Neural progenitor cell (in vitro differentiated cells): ENCODE measurements at regions not wholly inside any gene's neighbourhood (a gene's known extent, or its start where the extent isn't known, plus 50 kb on each side); places are given as distances from the start of the nearest gene placed in this dataset.

Source experiments
- EZH2 ChIP-seq: fragments of 200-600 bp; sonication (generic); IDR thresholded peaks from 2 replicates; pipeline ENCODE4 v1.6.1; 2017; ENCODE audit warnings: antibody characterized with exemption, mild to moderate bottlenecking, moderate library complexity
- EZH2phosphoT487 ChIP-seq: fragments of 200-600 bp; sonication (generic); IDR thresholded peaks from 2 replicates; pipeline ENCODE4 v1.6.1; 2017; ENCODE audit warnings: antibody characterized with exemption
- TF ChIP-seq, protein P1 (sequence below): fragments of 200-600 bp; sonication (generic); IDR thresholded peaks from 2 replicates; pipeline ENCODE4 v1.5.1; 2017; ENCODE audit warnings: antibody characterized with exemption, mild to moderate bottlenecking

DNA sequence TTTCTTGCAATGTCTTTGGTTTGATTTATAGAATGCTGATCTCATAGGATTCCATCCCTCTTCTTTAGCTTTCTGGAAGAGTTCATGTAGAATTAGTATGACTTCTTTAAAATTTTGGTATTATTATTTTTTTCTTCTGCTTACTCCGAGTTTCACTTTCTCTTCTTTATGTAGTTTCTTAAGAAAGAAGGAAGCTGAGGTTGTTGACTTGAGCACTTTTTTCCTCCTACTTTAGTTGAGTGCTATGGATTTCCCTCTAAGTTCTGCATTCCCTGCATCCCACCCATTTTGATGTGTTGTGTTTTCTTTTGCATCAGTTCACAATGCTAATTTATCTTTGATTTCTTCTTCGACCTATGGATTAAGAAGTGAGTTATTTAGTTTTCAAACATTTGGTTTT is 78.9 kb upstream of the SPRED2 start:
- TF ChIP-seq EZH2 (no peak), EZH2phosphoT487 (no peak)
- TF ChIP-seq, protein P1, sequence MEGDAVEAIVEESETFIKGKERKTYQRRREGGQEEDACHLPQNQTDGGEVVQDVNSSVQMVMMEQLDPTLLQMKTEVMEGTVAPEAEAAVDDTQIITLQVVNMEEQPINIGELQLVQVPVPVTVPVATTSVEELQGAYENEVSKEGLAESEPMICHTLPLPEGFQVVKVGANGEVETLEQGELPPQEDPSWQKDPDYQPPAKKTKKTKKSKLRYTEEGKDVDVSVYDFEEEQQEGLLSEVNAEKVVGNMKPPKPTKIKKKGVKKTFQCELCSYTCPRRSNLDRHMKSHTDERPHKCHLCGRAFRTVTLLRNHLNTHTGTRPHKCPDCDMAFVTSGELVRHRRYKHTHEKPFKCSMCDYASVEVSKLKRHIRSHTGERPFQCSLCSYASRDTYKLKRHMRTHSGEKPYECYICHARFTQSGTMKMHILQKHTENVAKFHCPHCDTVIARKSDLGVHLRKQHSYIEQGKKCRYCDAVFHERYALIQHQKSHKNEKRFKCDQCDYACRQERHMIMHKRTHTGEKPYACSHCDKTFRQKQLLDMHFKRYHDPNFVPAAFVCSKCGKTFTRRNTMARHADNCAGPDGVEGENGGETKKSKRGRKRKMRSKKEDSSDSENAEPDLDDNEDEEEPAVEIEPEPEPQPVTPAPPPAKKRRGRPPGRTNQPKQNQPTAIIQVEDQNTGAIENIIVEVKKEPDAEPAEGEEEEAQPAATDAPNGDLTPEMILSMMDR: no peak
